HFFc6 (cell line): ENCODE measurements at regions not wholly inside any gene's neighbourhood (a gene's known extent, or its start where the extent isn't known, plus 50 kb on each side); places are given as distances from the start of the nearest gene placed in this dataset.

Source experiments
- DNase-seq: peaks from one replicate; pipeline ENCODE4 v3.0.0-alpha.2; 2018
- H3K27ac Mint-ChIP-seq: 2 replicates; pipeline ENCODE4 v1.8.0; 2020; ENCODE audit warnings: mild to moderate bottlenecking, mixed read lengths
- H3K27me3 Mint-ChIP-seq: 2 replicates; pipeline ENCODE4 v1.8.0; 2021; ENCODE audit warnings: mild to moderate bottlenecking, moderate library complexity, mixed read lengths; ENCODE audit not compliant: insufficient read depth
- H3K36me3 Mint-ChIP-seq: 2 replicates; pipeline ENCODE4 v1.8.0; 2021; ENCODE audit warnings: low read depth, mixed read lengths
- H3K4me1 Mint-ChIP-seq: 2 replicates; pipeline ENCODE4 v1.8.0; 2020; ENCODE audit warnings: low read depth, mixed read lengths
- H3K4me3 Mint-ChIP-seq: 2 replicates; pipeline ENCODE4 v1.8.0; 2020; ENCODE audit warnings: mild to moderate bottlenecking, moderate library complexity, mixed read lengths
- H3K9me3 Mint-ChIP-seq: 2 replicates; pipeline ENCODE4 v1.8.0; 2020; ENCODE audit warnings: mild to moderate bottlenecking, mixed read lengths
- CTCF ChIP-seq: fragments of 200-600 bp; sonication (generic); IDR thresholded peaks from 2 replicates; pipeline ENCODE4 v1.5.0; 2021; ENCODE audit warnings: antibody characterized with exemption, mild to moderate bottlenecking

- no peak for DNase-seq
- H3K9me3 Mint-ChIP-seq: no peaks in the 10 kb centered on the region
- H3K27ac Mint-ChIP-seq: no peak overlapping the region
- no peaks in the 10 kb centered on the region for H3K36me3 Mint-ChIP-seq
- H3K4me1 Mint-ChIP-seq: peaks cover 5% of the 10 kb centered on the region; the same call in 1 of the 2 replicates
- H3K27me3 Mint-ChIP-seq: peaks cover 10% of the 10 kb centered on the region
- no peak for TF ChIP-seq CTCF
- H3K4me3 Mint-ChIP-seq: no peak overlapping the region
Observed at GRCh38 chr7:106984034-106984433, 60.5 kb upstream of the PRKAR2B start.

- peaks cover 19% of the 10 kb centered on the region for H3K27me3 Mint-ChIP-seq
- H3K27ac Mint-ChIP-seq: no peak overlapping the region
- no peak overlapping the region for H3K4me3 Mint-ChIP-seq
- H3K9me3 Mint-ChIP-seq: no peaks in the 10 kb centered on the region
- no peak for TF ChIP-seq CTCF
- peaks cover 5% of the 10 kb centered on the region; the same call in 1 of the 2 replicates for H3K4me1 Mint-ChIP-seq
- H3K36me3 Mint-ChIP-seq: no peaks in the 10 kb centered on the region
- DNase-seq: no peak
Observed at GRCh38 chr7:106986450-106986977, 58.0 kb upstream of the PRKAR2B start.

- no peak for TF ChIP-seq CTCF
Observed at GRCh38 chr7:106987777-106988176, 56.7 kb upstream of the PRKAR2B start.

GRCh38 chr7:106992511-106992910, 52.0 kb upstream of the PRKAR2B start:
- no peak for TF ChIP-seq CTCF
- H3K4me3 Mint-ChIP-seq: no peak overlapping the region
- no peaks in the 10 kb centered on the region for H3K36me3 Mint-ChIP-seq
- peaks cover 16% of the 10 kb centered on the region for H3K27me3 Mint-ChIP-seq
- DNase-seq: no peak
- no peaks in the 10 kb centered on the region for H3K9me3 Mint-ChIP-seq
- no peaks in the 10 kb centered on the region for H3K4me1 Mint-ChIP-seq
- no peak overlapping the region for H3K27ac Mint-ChIP-seq

More at GRCh38 chr7:106987777-106988176, 56.7 kb upstream of the PRKAR2B start:
- Mint-ChIP-seq H3K4me1 (peaks cover 5% of the 10 kb centered on the region; the same call in 1 of the 2 replicates), H3K27ac (no peak overlapping the region), H3K27me3 (peaks cover 16% of the 10 kb centered on the region), H3K9me3 (no peaks in the 10 kb centered on the region), H3K4me3 (no peak overlapping the region), H3K36me3 (no peaks in the 10 kb centered on the region)
- DNase-seq: no peak
